Esophagus muscularis mucosa (tissue), 4 donors: ENCODE measurements at regions not wholly inside any gene's neighbourhood (a gene's known extent, or its start where the extent isn't known, plus 50 kb on each side); places are given as distances from the start of the nearest gene placed in this dataset.

ENCODE experiments used
- EP300 ChIP-seq: sonication (generic); formaldehyde crosslinking; IDR thresholded peaks from one replicate; pipeline ENCODE4 v1.6.1; 2017; ENCODE audit warnings: antibody characterized with exemption
- POLR2A ChIP-seq: fragments of 450-650 bp; IDR thresholded peaks from one replicate; pipeline ENCODE4 v1.6.1; 2017; ENCODE audit warnings: antibody characterized with exemption, moderate library complexity, mild to moderate bottlenecking, low read depth
- POLR2AphosphoS5 ChIP-seq, 2 donors: sonication (generic); formaldehyde crosslinking; IDR thresholded peaks; one replicate each; pipeline ENCODE4 v1.6.1; 2017; ENCODE audit warnings: antibody characterized with exemption in 2 of 2
- TF ChIP-seq, protein P1 (sequence below), 3 experiments: fragments of 200-600 bp in 2 of 3; fragments of 450-650 bp in 1 of 3; sonication (generic) in 2 of 3; IDR thresholded peaks; one replicate each; pipeline ENCODE4 v1.5.1; 2017 to 2019; ENCODE audit warnings: antibody characterized with exemption in 3 of 3, mild to moderate bottlenecking in 2 of 3, moderate library complexity in 1 of 3

DNA sequence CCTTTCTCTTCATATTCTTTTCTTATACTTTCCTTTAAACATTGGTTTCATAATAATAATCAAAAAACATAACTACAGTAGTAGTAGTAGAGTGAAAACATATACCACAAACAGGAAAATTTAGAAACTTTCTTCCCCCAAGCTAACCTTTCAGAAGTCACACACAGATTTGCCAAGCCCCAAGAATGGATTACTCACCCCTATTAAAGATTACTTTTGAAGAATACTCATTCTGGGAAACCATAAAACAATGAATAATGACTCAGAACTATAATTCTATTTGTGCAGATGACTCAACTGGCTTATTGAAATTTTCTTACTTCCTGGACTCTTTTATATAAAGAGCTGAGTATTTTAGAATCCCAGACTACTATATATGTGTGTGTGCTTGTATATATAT is 119.4 kb upstream of the GJE1 start:
- TF ChIP-seq, protein P1, sequence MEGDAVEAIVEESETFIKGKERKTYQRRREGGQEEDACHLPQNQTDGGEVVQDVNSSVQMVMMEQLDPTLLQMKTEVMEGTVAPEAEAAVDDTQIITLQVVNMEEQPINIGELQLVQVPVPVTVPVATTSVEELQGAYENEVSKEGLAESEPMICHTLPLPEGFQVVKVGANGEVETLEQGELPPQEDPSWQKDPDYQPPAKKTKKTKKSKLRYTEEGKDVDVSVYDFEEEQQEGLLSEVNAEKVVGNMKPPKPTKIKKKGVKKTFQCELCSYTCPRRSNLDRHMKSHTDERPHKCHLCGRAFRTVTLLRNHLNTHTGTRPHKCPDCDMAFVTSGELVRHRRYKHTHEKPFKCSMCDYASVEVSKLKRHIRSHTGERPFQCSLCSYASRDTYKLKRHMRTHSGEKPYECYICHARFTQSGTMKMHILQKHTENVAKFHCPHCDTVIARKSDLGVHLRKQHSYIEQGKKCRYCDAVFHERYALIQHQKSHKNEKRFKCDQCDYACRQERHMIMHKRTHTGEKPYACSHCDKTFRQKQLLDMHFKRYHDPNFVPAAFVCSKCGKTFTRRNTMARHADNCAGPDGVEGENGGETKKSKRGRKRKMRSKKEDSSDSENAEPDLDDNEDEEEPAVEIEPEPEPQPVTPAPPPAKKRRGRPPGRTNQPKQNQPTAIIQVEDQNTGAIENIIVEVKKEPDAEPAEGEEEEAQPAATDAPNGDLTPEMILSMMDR (IDR thresholded peaks at IDR 0.05) = no peak
- no peak for TF ChIP-seq POLR2A
- TF ChIP-seq POLR2AphosphoS5 (IDR thresholded peaks at IDR 0.05) = no peak
- TF ChIP-seq EP300 = no peak
